Left colon (tissue), 2 donors: ENCODE measurements at regions not wholly inside any gene's neighbourhood (a gene's known extent, or its start where the extent isn't known, plus 50 kb on each side); places are given as distances from the start of the nearest gene placed in this dataset.
"Not testable (repeated sequence)": the region's sequence is repeated elsewhere in the genome, so short reads cannot be mapped to it uniquely, and the experiment has no call there.

Source experiments
- ATAC-seq: fragments of 200-7000 bp; cut with Tn5 transposase; one replicate; pipeline ENCODE4 v1.9.1; 2020; ENCODE audit warnings: mild to moderate bottlenecking, moderate library complexity
- DNase-seq, 2 donors: peaks; one replicate each; pipeline ENCODE4 v3.0.0-alpha.2; 2020
- intact Hi-C, 2 donors: fragments of 100-400 bp; cut with DNase I in 1 of 2; cut with micrococcal nuclease in 1 of 2; formaldehyde crosslinking; loops; one replicate each; pipeline versions ENCODE4 v1.11.2 to v1.14.0; 2022; cut with DNase I, micrococcal nuclease
- donor health status: DM: no; HTN: no; CAD: no.
- donor health status: DM: yes; HTN: yes; CAD: no.

- DNase-seq: no peak
- ATAC-seq: no peak
- intact Hi-C loops: no loop called here
Observed at GRCh38 chr15:87572381-87572910, 684.1 kb downstream of the NTRK3 start.

- no peak for DNase-seq
- no peak for ATAC-seq
- intact Hi-C loops: no loop called here
Observed at GRCh38 chr15:87570206-87570605, 686.3 kb downstream of the NTRK3 start.

GRCh38 chr15:87569581-87569980 is 687.0 kb downstream of the NTRK3 start:
- intact Hi-C loops: no loop called here
- DNase-seq (no peak), ATAC-seq (no peak)

- ATAC-seq (no peak), DNase-seq (no peak)
- intact Hi-C loops: no loop called here
Observed at GRCh38 chr15:87567406-87568030, 689.0 kb downstream of the NTRK3 start.

GRCh38 chr15:87566236-87566635 is 690.3 kb downstream of the NTRK3 start:
- intact Hi-C loops: no loop called here
- DNase-seq (no peak), ATAC-seq (no peak)

- intact Hi-C loops: no loop called here
- no peak for ATAC-seq
- no peak for DNase-seq
Observed at GRCh38 chr15:87564681-87565080, 691.9 kb downstream of the NTRK3 start.

GRCh38 chr15:87563869-87564268 is 692.7 kb downstream of the NTRK3 start:
- DNase-seq (no peak), ATAC-seq (no peak)
- intact Hi-C loops: no loop called here

- intact Hi-C loops: no loop called here
- DNase-seq (no peak), ATAC-seq (no peak)
Observed at GRCh38 chr15:87562203-87562602, 694.3 kb downstream of the NTRK3 start.

GRCh38 chr15:87561641-87562040 is 694.9 kb downstream of the NTRK3 start:
- ATAC-seq (no peak), DNase-seq (no peak)
- intact Hi-C loops: no loop called here

GRCh38 chr15:87557881-87558280 is 698.7 kb downstream of the NTRK3 start:
- ATAC-seq (no peak), DNase-seq (no peak)
- intact Hi-C loops: no loop called here

GRCh38 chr15:87556886-87557285 is 699.7 kb downstream of the NTRK3 start:
- DNase-seq: no peak
- no peak for ATAC-seq
- intact Hi-C loops: no loop called here

GRCh38 chr15:87549860-87550259 is 706.7 kb downstream of the NTRK3 start:
- ATAC-seq (no peak), DNase-seq (no peak)
- intact Hi-C loops: no loop called here

GRCh38 chr15:87549296-87549695 is 707.2 kb downstream of the NTRK3 start:
- DNase-seq (no peak), ATAC-seq (no peak)
- intact Hi-C loops: no loop called here

GRCh38 chr15:87548590-87548989 is 707.9 kb downstream of the NTRK3 start:
- ATAC-seq, intact Hi-C loops, DNase-seq: not testable (repeated sequence)

GRCh38 chr15:87547470-87548181 is 708.9 kb downstream of the NTRK3 start:
- DNase-seq: no peak
- intact Hi-C loops: no loop called here
- ATAC-seq: no peak

GRCh38 chr15:87538327-87538834 is 718.2 kb downstream of the NTRK3 start:
- ATAC-seq (no peak), DNase-seq (no peak)
- intact Hi-C loops: no loop called here

GRCh38 chr15:87537295-87537694 is 719.2 kb downstream of the NTRK3 start:
- intact Hi-C loops: no loop called here
- no peak for DNase-seq
- no peak for ATAC-seq

- intact Hi-C loops, DNase-seq, ATAC-seq: not testable (repeated sequence)
Observed at GRCh38 chr15:87533637-87534036, 722.9 kb downstream of the NTRK3 start.

GRCh38 chr15:87528873-87529272 is 727.7 kb downstream of the NTRK3 start:
- DNase-seq (no peak), ATAC-seq (no peak)
- intact Hi-C loops: no loop called here

- intact Hi-C loops: no loop called here
- ATAC-seq: no peak
- DNase-seq: no peak
Observed at GRCh38 chr15:87527875-87528274, 728.7 kb downstream of the NTRK3 start.
